Urothelium cell line (cell line): ENCODE measurements at regions not wholly inside any gene's neighbourhood (a gene's known extent, or its start where the extent isn't known, plus 50 kb on each side); places are given as distances from the start of the nearest gene placed in this dataset.
A peak's percentile ranks its signal among the peaks of the same experiment; 100 is the strongest.

ENCODE experiments used
- DNase-seq: peaks from one replicate; pipeline ENCODE4 v3.0.0; 2011; ENCODE audit warnings: low spot score, mixed read lengths
- FAIRE-seq: peaks from 2 replicates; lab custom pipeline; 2011; peaks lifted over from hg19 to GRCh38; lab: Jason Lieb, UNC

DNA sequence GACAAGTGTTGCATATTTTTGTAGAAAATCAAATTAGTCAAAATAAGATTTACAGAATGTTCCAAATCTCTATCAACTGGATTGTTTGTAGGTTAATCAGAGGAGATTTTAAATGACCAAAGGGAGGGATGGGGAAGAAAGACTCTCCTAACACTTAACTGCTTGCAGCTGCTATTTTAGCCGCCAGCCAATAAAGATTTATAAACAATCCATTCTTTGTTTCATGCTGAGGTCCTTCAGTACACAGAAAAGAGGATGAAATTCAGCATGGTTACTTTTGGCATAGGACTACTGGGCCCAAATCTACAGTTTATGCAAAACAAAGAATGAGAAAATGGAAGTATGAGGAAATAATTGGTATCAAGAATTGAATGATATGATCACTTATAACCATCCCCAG lies 86.4 kb upstream of the FN1 start:
- DNase-seq, result no peak
- FAIRE-seq, result no peak

GRCh38 chr2:215521031-215521430 lies 85.2 kb upstream of the FN1 start:
- FAIRE-seq (no peak), DNase-seq (no peak)

DNA sequence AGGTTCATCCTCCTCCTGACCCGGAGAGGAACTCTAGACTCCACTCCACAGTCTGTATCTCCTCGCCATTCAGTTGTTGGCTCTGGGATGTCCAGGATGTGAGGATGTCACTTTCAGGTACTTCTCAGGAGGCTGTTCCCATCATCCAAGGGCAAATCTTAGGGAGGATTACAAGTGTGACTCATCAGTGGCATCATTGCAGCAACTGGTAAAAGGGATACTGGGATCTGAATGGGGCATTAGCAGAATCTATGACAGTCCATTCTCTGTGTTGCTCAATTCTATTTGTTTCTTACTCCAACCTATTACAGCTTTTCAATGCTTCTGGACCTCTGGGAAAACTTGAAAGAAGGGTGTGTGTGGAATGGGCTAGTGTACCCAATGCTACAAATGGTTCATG lies 81.5 kb upstream of the FN1 start:
- no peak for DNase-seq
- no peak for FAIRE-seq

- FAIRE-seq (no peak), DNase-seq (no peak)
These were observed 78.6 kb upstream of the FN1 start for GRCh38 chr2:215514516-215514915.

- no peak for DNase-seq
- FAIRE-seq, result no peak
These were observed 75.8 kb upstream of the FN1 start for GRCh38 chr2:215511454-215512346.

- DNase-seq (no peak), FAIRE-seq (no peak)
These were observed 72.0 kb upstream of the FN1 start for GRCh38 chr2:215507836-215508235.

GRCh38 chr2:215507136-215507535 lies 71.3 kb upstream of the FN1 start:
- DNase-seq (no peak), FAIRE-seq (no peak)

DNA sequence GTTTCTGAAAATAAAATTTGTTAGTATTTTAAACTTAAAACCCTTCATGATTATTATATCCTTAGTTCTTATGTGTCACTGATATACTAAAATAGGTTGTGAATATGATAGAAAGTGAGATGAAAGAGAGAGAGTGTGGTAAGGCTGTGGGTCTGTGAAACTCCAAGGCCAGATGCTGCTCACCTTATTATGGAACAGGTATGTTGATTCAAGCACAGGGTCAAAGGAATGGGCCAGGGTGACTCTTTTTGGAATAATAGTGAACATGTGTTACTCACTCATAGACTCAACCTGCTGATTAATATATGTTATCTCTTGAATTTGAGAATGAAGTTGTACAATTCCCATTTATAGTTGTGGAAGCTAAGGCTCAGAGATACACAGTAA lies 70.7 kb upstream of the FN1 start:
- DNase-seq (no peak), FAIRE-seq (no peak)

- FAIRE-seq, result no peak
- DNase-seq, result no peak
These were observed 69.3 kb upstream of the FN1 start for GRCh38 chr2:215505044-215505786.

DNA sequence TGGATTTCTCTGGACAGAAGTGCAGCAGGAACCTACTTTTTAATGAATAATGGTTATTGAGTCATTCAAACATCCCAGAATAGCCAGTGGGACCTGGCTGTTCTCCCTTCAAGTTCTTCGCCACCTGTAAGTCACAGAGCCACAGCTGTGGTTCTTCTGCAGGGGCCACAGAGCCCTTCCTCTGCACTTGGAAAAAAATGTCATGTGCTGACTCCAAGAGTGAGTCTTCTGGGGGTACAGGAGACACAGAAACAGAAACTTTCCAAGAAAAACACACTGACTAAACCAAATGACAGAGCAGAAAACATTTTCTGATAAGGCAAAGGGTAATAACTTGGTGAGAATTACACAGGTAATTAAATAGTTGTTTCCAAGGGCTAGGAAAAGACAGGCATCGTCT lies 68.7 kb upstream of the FN1 start:
- DNase-seq (no peak), FAIRE-seq (no peak)

DNA sequence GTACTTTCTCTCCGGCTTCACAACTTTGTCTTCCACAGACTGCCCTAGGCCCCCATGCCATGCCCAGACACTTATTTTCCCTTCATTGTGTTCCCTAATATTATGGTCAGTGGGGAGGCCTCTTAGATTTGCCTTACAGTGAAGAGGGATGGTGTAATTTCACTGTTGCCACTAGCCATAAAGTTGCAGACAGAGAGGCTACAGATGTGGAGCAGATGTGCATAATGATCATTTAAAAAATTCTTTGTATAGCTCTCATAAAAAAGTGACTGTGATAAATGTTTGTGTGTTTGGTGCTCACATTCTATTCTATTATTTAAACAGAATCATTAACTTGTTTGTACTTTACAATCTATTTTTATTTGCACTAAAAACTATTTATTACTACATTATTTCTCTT lies 67.5 kb upstream of the FN1 start:
- FAIRE-seq, result no peak
- no peak for DNase-seq

DNA sequence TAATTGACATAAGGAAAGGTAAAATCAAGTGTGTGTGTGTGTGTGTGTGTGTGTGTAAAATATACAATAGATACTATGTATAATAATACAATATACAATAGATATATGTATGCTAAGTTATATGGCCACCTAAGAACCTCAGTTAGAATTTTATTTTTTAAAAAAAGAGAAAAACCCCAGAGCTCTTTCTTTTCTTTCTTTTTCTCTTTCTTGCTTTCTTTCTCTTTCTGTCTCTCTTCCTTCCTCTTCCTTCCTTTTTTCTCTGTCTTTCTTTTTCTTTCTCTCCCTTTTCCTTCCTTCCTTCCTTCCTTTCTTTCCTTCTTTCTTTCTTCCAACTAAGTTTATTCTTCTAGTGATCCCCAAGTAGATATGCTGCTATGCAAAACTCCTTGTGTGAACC lies 64.6 kb upstream of the FN1 start:
- FAIRE-seq, result no peak
- no peak for DNase-seq

DNA sequence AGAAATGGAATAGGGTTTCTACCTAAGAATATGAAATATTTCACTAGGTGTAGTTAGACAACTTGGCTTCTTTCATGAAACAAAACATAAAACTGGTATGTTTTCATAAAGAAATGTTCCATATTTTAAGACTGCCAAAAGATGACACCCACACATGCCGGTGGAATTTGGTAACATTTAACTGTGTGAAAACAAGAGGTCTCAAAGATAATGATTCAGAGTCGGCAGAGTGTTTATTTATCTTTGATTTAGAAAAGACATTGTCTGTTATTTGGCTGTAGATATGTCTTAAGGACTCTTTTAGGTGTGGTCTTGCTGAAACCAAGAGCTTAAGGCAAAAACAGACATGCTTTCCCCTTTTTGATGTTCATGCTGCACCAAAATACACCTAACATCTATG lies 63.5 kb upstream of the FN1 start:
- DNase-seq, result no peak
- FAIRE-seq, result no peak

- DNase-seq (peak; percentile 10), FAIRE-seq (no peak)
These were observed 62.6 kb upstream of the FN1 start for GRCh38 chr2:215498431-215498830.

GRCh38 chr2:215493376-215493775 lies 57.5 kb upstream of the FN1 start:
- DNase-seq (no peak), FAIRE-seq (no peak)

- DNase-seq (no peak), FAIRE-seq (no peak)
These were observed 53.5 kb upstream of the FN1 start for GRCh38 chr2:215489288-215489848.

GRCh38 chr2:215487002-215487372 lies 51.1 kb upstream of the FN1 start:
- no peak for FAIRE-seq

GRCh38 chr2:215486291-215487001 lies 50.6 kb upstream of the FN1 start:
- FAIRE-seq (no peak), DNase-seq (no peak)

More at GRCh38 chr2:215487002-215487372, 51.1 kb upstream of the FN1 start:
- no peak for DNase-seq
